Panc1 (cell line): ENCODE measurements at regions not wholly inside any gene's neighbourhood (a gene's known extent, or its start where the extent isn't known, plus 50 kb on each side); places are given as distances from the start of the nearest gene placed in this dataset.
"Not testable (repeated sequence)": the region's sequence is repeated elsewhere in the genome, so short reads cannot be mapped to it uniquely, and the experiment has no call there.

Experiments used
- ATAC-seq: fragments of 200-7000 bp; cut with Tn5 transposase; 2 replicates; pipeline ENCODE4 v1.9.1; 2020; ENCODE audit warnings: mild to moderate bottlenecking, moderate library complexity
- BruUV-seq: library from RNA; stranded (reverse); fragments of 400-500 nt; replicated peaks from 2 replicates; lab custom pipeline; 2021; lab: Mats Ljungman, UMichigan
- CTCF ChIA-PET: fragments of 300-600 bp; sonication (Branson Sonifier 250); formaldehyde crosslinking; loops from one replicate; lab custom pipeline; 2022; ENCODE audit warnings: antibody characterized with exemption; lab: Charles Lee
- POLR2A ChIA-PET: fragments of 300-600 bp; sonication (Branson Sonifier 250); formaldehyde crosslinking; loops from one replicate; lab custom pipeline; 2022; ENCODE audit warnings: antibody characterized with exemption; lab: Charles Lee
- DNase-seq: peaks from one replicate; pipeline ENCODE4 v3.0.0-alpha.2; 2010; ENCODE audit warnings: low read depth, low spot score
- H3K27ac ChIP-seq: 2 replicates; pipeline ENCODE4 v1.5.1; 2011; ENCODE audit warnings: mild to moderate bottlenecking, low read length, inconsistent platforms
- H3K27me3 ChIP-seq: fragments of 200-500 bp; sonication (Bioruptor generic); 2 replicates; pipeline ENCODE4 v1.6.0; 2014; ENCODE audit warnings: low read length, inconsistent platforms; ENCODE audit not compliant: control insufficient read depth, insufficient read depth
- H3K36me3 ChIP-seq: fragments of 200-500 bp; sonication (Bioruptor generic); 2 replicates; pipeline ENCODE4 v1.5.1; 2014; ENCODE audit warnings: inconsistent platforms, mild to moderate bottlenecking, low read length, moderate library complexity; ENCODE audit not compliant: control insufficient read depth, insufficient read depth
- H3K4me1 ChIP-seq: 2 replicates; pipeline ENCODE4 v1.5.1; 2011; ENCODE audit warnings: inconsistent platforms, mild to moderate bottlenecking, low read length, moderate library complexity; ENCODE audit not compliant: control insufficient read depth, insufficient read depth
- H3K4me3 ChIP-seq, 2 experiments: 2 replicates each; pipeline ENCODE4 v1.5.1; 2011 to 2012; ENCODE audit warnings: low read depth in 2 of 2, low read length in 2 of 2, mild to moderate bottlenecking in 2 of 2, inconsistent platforms in 1 of 2, moderate library complexity in 1 of 2
- H3K9me3 ChIP-seq: fragments of 200-500 bp; sonication (Bioruptor generic); 2 replicates; pipeline ENCODE4 v1.5.1; 2014; ENCODE audit warnings: low read depth, mild to moderate bottlenecking, inconsistent platforms, low read length, moderate library complexity; ENCODE audit not compliant: control insufficient read depth, insufficient read depth
- CTCF ChIP-seq: fragments of 450-650 bp; IDR thresholded peaks from 2 replicates; pipeline ENCODE4 v1.5.1; 2017; ENCODE audit warnings: mild to moderate bottlenecking
- POLR2AphosphoS5 ChIP-seq: IDR thresholded peaks from 2 replicates; pipeline ENCODE4 v1.6.1; 2012; ENCODE audit warnings: mild to moderate bottlenecking, low read depth, low read length, moderate library complexity
- SIN3A ChIP-seq: IDR thresholded peaks from 2 replicates; pipeline ENCODE4 v1.6.1; 2012; ENCODE audit warnings: low read depth, mild to moderate bottlenecking, low read length, moderate library complexity, borderline replicate concordance; ENCODE audit not compliant: insufficient read depth
- TCF7L2 ChIP-seq: IDR thresholded peaks from 2 replicates; pipeline ENCODE4 v1.6.1; 2011; ENCODE audit warnings: mild to moderate bottlenecking, low read depth, low read length, inconsistent platforms
- in situ Hi-C: cut with HindIII; loops from 2 replicates; pipeline ENCODE4 v1.10.0; 2016; ENCODE audit warnings: low sequenced_read_pairs, low pct_unique_long_range_greater_than_20kb
- intact Hi-C: fragments of 100-400 bp; cut with micrococcal nuclease; formaldehyde crosslinking; loops from one replicate; pipeline ENCODE4 v1.10.0; 2022; ENCODE audit not compliant: unreplicated experiment
- TF ChIP-seq, protein P1 (sequence below), 2 experiments: IDR thresholded peaks; 2 replicates each; pipeline ENCODE4 v1.6.1; 2011 to 2012; ENCODE audit warnings: low read depth in 2 of 2, control low read depth in 1 of 2, low read length in 1 of 2, mild to moderate bottlenecking in 1 of 2, moderate library complexity in 1 of 2; ENCODE audit not compliant: insufficient read depth in 1 of 2

- no peak for TF ChIP-seq POLR2AphosphoS5
- TF ChIP-seq, protein P1, sequence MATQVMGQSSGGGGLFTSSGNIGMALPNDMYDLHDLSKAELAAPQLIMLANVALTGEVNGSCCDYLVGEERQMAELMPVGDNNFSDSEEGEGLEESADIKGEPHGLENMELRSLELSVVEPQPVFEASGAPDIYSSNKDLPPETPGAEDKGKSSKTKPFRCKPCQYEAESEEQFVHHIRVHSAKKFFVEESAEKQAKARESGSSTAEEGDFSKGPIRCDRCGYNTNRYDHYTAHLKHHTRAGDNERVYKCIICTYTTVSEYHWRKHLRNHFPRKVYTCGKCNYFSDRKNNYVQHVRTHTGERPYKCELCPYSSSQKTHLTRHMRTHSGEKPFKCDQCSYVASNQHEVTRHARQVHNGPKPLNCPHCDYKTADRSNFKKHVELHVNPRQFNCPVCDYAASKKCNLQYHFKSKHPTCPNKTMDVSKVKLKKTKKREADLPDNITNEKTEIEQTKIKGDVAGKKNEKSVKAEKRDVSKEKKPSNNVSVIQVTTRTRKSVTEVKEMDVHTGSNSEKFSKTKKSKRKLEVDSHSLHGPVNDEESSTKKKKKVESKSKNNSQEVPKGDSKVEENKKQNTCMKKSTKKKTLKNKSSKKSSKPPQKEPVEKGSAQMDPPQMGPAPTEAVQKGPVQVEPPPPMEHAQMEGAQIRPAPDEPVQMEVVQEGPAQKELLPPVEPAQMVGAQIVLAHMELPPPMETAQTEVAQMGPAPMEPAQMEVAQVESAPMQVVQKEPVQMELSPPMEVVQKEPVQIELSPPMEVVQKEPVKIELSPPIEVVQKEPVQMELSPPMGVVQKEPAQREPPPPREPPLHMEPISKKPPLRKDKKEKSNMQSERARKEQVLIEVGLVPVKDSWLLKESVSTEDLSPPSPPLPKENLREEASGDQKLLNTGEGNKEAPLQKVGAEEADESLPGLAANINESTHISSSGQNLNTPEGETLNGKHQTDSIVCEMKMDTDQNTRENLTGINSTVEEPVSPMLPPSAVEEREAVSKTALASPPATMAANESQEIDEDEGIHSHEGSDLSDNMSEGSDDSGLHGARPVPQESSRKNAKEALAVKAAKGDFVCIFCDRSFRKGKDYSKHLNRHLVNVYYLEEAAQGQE (IDR thresholded peaks at IDR 0.05; ENCODE audit: insufficient read depth in 1 of 2, low read depth in 2 of 2, low read length in 1 of 2): no peak
- TF ChIP-seq TCF7L2: no peak
- no peak for TF ChIP-seq SIN3A
- TF ChIP-seq CTCF: no peak
- in situ Hi-C loops (no loop called here), intact Hi-C loops (no loop called here)
- POLR2A ChIA-PET: no interaction called here
- no peaks in the 10 kb centered on the region for H3K27me3 ChIP-seq
- H3K9me3 ChIP-seq: no peaks in the 10 kb centered on the region
- no peaks in the 10 kb centered on the region for H3K4me1 ChIP-seq
- CTCF ChIA-PET: no interaction called here
- no peak for DNase-seq
- no peak overlapping the region for H3K27ac ChIP-seq
- no peak overlapping the region for H3K4me3 ChIP-seq
- BruUV-seq: no TSS peak
- ATAC-seq: no peak
- no peaks in the 10 kb centered on the region for H3K36me3 ChIP-seq
Observed at GRCh38 chr5:167296066-167296465, 995.4 kb upstream of the WWC1 start.

- BruUV-seq: no TSS peak
- no peaks in the 10 kb centered on the region for H3K27me3 ChIP-seq
- intact Hi-C loops: no loop called here
- H3K4me1 ChIP-seq: no peaks in the 10 kb centered on the region
- no peaks in the 10 kb centered on the region for H3K36me3 ChIP-seq
- in situ Hi-C loops: no loop called here
- CTCF ChIA-PET: no interaction called here
- DNase-seq (no peak), ATAC-seq (no peak)
- H3K9me3 ChIP-seq: no peaks in the 10 kb centered on the region
- POLR2A ChIA-PET: no interaction called here
- TF ChIP-seq SIN3A (no peak), TCF7L2 (no peak), CTCF (no peak), POLR2AphosphoS5 (no peak)
- TF ChIP-seq, protein P1 (IDR thresholded peaks at IDR 0.05; ENCODE audit: insufficient read depth in 1 of 2, low read depth in 2 of 2, low read length in 1 of 2): no peak
- H3K4me3 ChIP-seq: no peak overlapping the region
- no peak overlapping the region for H3K27ac ChIP-seq
Observed at GRCh38 chr5:167296661-167297060, 994.8 kb upstream of the WWC1 start.

DNA sequence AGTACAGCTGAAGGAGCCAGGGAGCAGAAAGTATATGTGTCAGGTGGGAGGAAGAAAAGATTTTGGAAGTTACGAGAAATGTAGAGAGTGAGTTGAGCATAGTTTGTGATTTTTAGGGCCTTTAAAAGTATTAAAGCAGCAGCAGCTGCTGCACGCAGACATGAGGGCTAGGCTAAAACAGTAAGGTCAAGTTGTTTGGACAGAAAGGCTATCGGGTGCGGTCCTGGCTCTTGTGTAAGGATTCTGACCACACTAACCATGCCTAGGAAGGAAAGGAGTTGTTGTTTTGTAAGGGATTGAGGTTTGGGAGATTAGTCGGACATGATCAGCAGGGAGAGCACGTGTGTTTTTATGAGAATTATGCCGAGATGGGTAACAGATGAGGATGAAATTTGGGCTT is 991.6 kb upstream of the WWC1 start:
- H3K4me1 ChIP-seq, BruUV-seq, intact Hi-C loops, DNase-seq, H3K27me3 ChIP-seq, H3K36me3 ChIP-seq, in situ Hi-C loops, CTCF ChIA-PET, H3K27ac ChIP-seq, POLR2A ChIA-PET, H3K4me3 ChIP-seq, ATAC-seq, H3K9me3 ChIP-seq: not testable (repeated sequence)
